ENCODE measurements at regions not wholly inside any gene's neighbourhood (a gene's known extent, or its start where the extent isn't known, plus 50 kb on each side); places are given as distances from the start of the nearest gene placed in this dataset.

- TF ChIP-seq POLR2A (IDR thresholded peaks at IDR 0.05; ENCODE audit: low read depth, low read length) (no peak), TAF1 (IDR thresholded peaks at IDR 0.05; ENCODE audit: low read depth, low read length) (no peak), POLR2AphosphoS5 (IDR thresholded peaks at IDR 0.05; ENCODE audit: low read depth, low read length) (no peak), POU2F2 (IDR thresholded peaks at IDR 0.05; ENCODE audit: low read depth, low read length) (no peak)
Observed at GRCh38 chr14:22449600-22449905, 139.5 kb downstream of the DAD1 start.
